ENCODE measurements at regions not wholly inside any gene's neighbourhood (a gene's known extent, or its start where the extent isn't known, plus 50 kb on each side); places are given as distances from the start of the nearest gene placed in this dataset.
A peak's percentile ranks its signal among the peaks of the same experiment; 100 is the strongest.

GRCh38 chr19:29415507-29415906 is 110.3 kb upstream of the VSTM2B start:
- TF ChIP-seq, protein P1, sequence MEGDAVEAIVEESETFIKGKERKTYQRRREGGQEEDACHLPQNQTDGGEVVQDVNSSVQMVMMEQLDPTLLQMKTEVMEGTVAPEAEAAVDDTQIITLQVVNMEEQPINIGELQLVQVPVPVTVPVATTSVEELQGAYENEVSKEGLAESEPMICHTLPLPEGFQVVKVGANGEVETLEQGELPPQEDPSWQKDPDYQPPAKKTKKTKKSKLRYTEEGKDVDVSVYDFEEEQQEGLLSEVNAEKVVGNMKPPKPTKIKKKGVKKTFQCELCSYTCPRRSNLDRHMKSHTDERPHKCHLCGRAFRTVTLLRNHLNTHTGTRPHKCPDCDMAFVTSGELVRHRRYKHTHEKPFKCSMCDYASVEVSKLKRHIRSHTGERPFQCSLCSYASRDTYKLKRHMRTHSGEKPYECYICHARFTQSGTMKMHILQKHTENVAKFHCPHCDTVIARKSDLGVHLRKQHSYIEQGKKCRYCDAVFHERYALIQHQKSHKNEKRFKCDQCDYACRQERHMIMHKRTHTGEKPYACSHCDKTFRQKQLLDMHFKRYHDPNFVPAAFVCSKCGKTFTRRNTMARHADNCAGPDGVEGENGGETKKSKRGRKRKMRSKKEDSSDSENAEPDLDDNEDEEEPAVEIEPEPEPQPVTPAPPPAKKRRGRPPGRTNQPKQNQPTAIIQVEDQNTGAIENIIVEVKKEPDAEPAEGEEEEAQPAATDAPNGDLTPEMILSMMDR (IDR thresholded peaks at IDR 0.05; ENCODE audit: control extremely low read depth in 1 of 3, insufficient read depth in 1 of 3, low read depth in 1 of 3, low read length in 3 of 3) = peak; percentile 65 to 75 (median 66)
- TF ChIP-seq RAD21 (IDR thresholded peaks at IDR 0.05 in 1 of 2, conservative IDR thresholded peaks at IDR 0.05 in 1 of 2; ENCODE audit: low read depth in 2 of 2, low read length in 2 of 2) = peak; percentile 47 to 64
- no peak for TF ChIP-seq CBX5 (IDR thresholded peaks at IDR 0.05; ENCODE audit: low read depth, low read length)
- TF ChIP-seq EGR1 (IDR thresholded peaks at IDR 0.05; ENCODE audit: borderline replicate concordance, low read depth, low read length) = no peak
- TF ChIP-seq, protein P2, sequence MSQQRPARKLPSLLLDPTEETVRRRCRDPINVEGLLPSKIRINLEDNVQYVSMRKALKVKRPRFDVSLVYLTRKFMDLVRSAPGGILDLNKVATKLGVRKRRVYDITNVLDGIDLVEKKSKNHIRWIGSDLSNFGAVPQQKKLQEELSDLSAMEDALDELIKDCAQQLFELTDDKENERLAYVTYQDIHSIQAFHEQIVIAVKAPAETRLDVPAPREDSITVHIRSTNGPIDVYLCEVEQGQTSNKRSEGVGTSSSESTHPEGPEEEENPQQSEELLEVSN (IDR thresholded peaks at IDR 0.05) = no peak
- TF ChIP-seq YY1 (IDR thresholded peaks at IDR 0.05; ENCODE audit: low read depth, low read length) = no peak
- TF ChIP-seq NANOG (IDR thresholded peaks at IDR 0.05; ENCODE audit: insufficient read depth, low read depth, low read length, poor library complexity, severe bottlenecking) = no peak
- no peak for TF ChIP-seq TAF1 (IDR thresholded peaks at IDR 0.05; ENCODE audit: low read depth, low read length)
- TF ChIP-seq POLR2AphosphoS5 (IDR thresholded peaks at IDR 0.05; ENCODE audit: low read depth, low read length) = no peak
